Muscle of leg (tissue), 3 donors: ENCODE measurements at regions not wholly inside any gene's neighbourhood (a gene's known extent, or its start where the extent isn't known, plus 50 kb on each side); places are given as distances from the start of the nearest gene placed in this dataset.
"Not testable (repeated sequence)": the region's sequence is repeated elsewhere in the genome, so short reads cannot be mapped to it uniquely, and the experiment has no call there.

ENCODE experiments used
- DNase-seq: peaks from one replicate; pipeline ENCODE4 v3.0.0; 2013
- H3K27ac ChIP-seq: one replicate; pipeline ENCODE4 v1.5.1; 2013; ENCODE audit warnings: mild to moderate bottlenecking, low read length, control low read depth
- H3K27me3 ChIP-seq: one replicate; pipeline ENCODE4 v1.6.1; 2013; ENCODE audit warnings: low read length; ENCODE audit not compliant: control insufficient read depth, insufficient read depth
- H3K36me3 ChIP-seq: one replicate; pipeline ENCODE4 v1.6.1; 2013; ENCODE audit warnings: low read length; ENCODE audit not compliant: control insufficient read depth, insufficient read depth
- H3K4me1 ChIP-seq: one replicate; pipeline ENCODE4 v1.6.1; 2013; ENCODE audit warnings: low read length; ENCODE audit not compliant: control insufficient read depth, insufficient read depth
- H3K4me3 ChIP-seq: one replicate; pipeline ENCODE4 v1.5.1; 2013; ENCODE audit warnings: low read length, control low read depth
- H3K9me3 ChIP-seq: replicated peaks from 2 replicates; pipeline ENCODE4 v1.6.1; 2013; ENCODE audit warnings: low read depth, low read length; ENCODE audit not compliant: control insufficient read depth
- WGBS: methylation state at CpG from one replicate; pipeline ENCODE4 v1.1.5; 2013; ENCODE audit warnings: missing lambda C conversion rate; ENCODE audit not compliant: insufficient coverage; 5-methylcytosine and 5-hydroxymethylcytosine counted together

DNA sequence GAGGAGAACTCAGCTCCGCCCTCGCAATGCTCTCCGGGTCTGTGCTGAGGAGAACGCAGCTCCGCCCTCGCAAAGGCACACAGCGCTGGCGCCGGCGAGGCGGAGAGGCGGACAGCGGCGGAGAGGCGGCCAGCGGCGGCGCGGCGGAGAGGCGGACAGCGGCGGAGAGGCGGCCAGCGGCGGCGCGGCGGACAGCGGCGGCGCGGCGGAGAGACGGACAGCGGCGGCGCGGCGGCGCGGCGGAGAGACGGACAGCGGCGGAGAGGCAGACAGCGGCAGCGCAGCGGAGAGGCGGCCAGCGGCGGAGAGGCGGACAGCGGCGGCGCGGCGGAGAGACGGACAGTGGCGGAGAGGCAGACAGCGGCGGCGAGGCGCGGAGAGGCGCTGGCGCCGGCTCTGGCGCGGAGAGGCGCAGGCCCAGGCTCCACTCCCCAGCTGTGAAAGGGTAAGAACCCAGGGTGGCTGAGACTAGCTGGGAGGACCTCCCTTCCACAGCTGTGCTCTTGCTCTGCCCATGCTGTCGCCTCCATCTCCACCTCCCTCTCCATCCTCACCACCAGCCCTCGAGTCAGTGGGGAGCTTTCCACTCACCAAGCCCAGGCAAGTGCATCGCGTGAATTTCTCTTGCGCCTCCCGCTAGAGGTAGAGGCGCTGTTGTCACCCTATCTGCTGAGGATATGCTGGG lies 2879.9 kb downstream of the RPIA start:
- DNase-seq, result peak; percentile 61
- H3K4me3 ChIP-seq, result peak overlapping the region; percentile 19
- not testable (repeated sequence) for H3K27ac ChIP-seq, H3K27me3 ChIP-seq, H3K36me3 ChIP-seq, H3K4me1 ChIP-seq, H3K9me3 ChIP-seq
- WGBS, result 40% methylated on average over 50 of the region's 78 CpGs

DNA sequence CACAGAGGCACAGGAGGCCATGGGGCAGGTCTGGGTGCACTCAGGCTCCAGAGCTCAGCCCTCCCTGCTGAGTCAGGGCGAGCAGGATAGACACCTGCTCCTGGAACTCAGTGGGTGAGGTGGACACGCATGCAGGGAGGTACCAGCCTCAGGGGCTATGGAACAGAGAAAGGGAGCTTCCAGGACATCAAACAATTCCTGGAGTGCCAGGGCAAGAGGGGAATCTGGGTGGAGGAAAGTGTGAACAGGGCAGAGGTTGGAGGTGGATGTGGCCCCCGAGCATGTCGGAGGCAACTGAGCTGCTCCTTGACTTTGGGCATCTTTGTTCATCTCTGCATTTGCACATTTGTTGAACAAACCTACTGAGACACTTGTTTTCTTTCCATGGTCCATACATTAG lies 2881.5 kb downstream of the RPIA start:
- 67% methylated on average over 2 of the region's 4 CpGs for WGBS
- H3K9me3 ChIP-seq, H3K27me3 ChIP-seq, H3K27ac ChIP-seq, H3K4me1 ChIP-seq, H3K36me3 ChIP-seq, H3K4me3 ChIP-seq, DNase-seq: not testable (repeated sequence)

DNA sequence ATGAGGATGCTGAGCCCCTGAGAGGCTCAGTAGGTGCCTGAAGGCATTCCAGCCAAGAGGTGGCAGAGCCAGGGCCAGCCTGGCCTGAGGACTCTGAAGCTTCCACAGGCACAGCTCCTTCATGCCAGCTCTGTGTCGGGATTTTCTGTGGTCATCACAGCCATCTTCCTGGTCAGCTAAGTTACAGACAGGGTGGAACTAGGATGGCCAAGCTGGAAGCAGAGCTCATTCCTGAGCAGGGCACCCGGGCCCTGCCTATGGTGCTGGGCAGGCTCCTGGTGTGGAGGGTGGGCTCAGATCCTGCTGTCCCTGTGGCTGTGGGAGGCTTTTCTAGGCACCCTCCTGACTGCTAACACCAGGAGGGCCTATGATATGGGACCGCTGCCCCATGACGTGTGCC lies 2882.3 kb downstream of the RPIA start:
- H3K36me3 ChIP-seq, H3K4me1 ChIP-seq, H3K27ac ChIP-seq, H3K27me3 ChIP-seq, DNase-seq, H3K9me3 ChIP-seq, H3K4me3 ChIP-seq: not testable (repeated sequence)
- WGBS, result 88% methylated on average over 1 of the region's 4 CpGs

DNA sequence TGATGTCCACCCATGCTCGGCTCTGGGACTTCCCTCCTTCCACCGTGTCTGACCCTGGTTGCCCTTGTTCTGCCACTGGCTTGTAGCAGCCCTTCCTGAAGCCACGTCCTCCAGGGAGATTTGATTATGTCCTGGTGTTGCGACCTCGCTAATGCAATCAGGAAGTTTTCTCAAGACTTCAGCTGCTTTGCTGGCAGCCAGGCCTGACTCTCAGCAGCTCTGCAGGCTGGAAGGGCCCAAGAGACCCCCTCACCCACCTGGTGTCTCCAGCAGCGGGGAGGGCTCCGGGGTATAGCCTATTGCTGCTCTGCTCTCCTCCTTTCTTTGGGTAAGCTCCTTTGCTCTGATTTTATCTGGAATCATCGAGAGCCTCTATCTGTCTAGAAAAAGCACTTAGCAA lies 2882.8 kb downstream of the RPIA start:
- H3K4me1 ChIP-seq, result not testable (repeated sequence)

DNA sequence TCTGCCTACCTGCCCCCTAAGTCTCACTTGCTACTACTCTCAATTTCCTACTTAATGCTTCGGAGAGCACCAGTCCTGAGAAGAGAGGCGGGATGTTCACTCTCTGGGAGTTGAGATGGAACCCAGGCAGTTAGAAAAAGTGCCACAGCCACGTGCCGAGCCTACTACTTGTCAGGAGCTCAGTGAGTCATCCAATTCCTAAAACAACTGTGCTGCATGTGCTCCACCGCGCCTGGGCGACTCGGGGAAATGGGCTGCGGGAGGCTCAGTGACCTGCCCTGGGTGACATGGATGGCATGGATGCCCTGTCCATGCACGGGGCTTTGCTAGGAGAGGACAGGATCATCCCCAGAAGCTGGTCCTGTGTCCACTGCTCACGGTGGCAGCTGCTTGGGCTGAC lies 2884.2 kb downstream of the RPIA start:
- H3K9me3 ChIP-seq, H3K27ac ChIP-seq, H3K36me3 ChIP-seq, DNase-seq, H3K4me3 ChIP-seq, H3K27me3 ChIP-seq, H3K4me1 ChIP-seq: not testable (repeated sequence)
- WGBS, result 60% methylated on average over 2 of the region's 11 CpGs

More for the DNA sequence above, 2882.8 kb downstream of the RPIA start:
- DNase-seq, result peak; percentile 29
- not testable (repeated sequence) for H3K27me3 ChIP-seq, H3K9me3 ChIP-seq, H3K36me3 ChIP-seq, H3K27ac ChIP-seq, H3K4me3 ChIP-seq
- WGBS, result 10% methylated on average over 3 of the region's 8 CpGs

DNA sequence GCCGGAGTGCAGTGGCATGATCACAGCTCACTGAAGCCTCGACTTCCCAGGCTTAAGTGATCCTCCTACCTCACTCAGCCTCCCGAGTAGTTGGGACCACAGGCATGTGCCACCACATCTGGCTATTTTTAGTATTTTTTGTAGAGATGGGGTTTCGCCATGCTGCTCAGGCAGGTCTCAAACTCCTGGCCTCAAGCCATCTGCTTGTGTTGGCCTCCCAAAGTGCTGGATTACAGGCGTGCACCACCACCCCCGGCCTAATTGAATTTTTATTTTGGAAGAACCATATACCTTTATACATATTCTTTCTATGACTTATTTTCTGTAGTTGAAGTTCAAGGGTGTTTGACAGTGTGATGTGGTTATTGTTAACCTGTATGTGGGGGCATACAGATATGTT lies 2885.9 kb downstream of the RPIA start:
- H3K27me3 ChIP-seq, H3K9me3 ChIP-seq, DNase-seq, H3K27ac ChIP-seq, H3K4me3 ChIP-seq, H3K4me1 ChIP-seq, H3K36me3 ChIP-seq: not testable (repeated sequence)
- WGBS, result 100% methylated on average over 1 of the region's 6 CpGs

DNA sequence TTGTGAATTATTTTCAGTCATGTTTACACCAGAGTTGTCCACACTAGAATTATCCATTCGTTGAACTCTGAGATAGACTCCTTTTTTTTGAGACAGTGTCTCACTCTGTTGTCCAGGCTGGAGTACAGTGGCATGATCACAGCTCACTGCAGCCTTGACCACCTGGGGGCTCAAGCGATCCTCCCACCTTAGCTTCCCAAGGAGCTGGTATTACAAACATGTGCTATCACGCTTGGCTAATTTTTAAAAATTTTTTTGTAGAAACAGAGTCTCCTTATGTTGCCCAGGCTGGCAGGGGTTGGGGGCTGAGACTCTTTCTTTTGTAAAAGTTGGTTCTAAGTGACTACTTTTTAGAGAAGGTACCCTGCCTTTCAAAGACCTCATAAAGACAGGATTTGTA lies 2887.2 kb downstream of the RPIA start:
- not testable (repeated sequence) for H3K4me3 ChIP-seq, H3K4me1 ChIP-seq, DNase-seq, H3K36me3 ChIP-seq, H3K27me3 ChIP-seq, H3K9me3 ChIP-seq, H3K27ac ChIP-seq
- WGBS, result 83% methylated on average over 2 of the region's 3 CpGs

DNA sequence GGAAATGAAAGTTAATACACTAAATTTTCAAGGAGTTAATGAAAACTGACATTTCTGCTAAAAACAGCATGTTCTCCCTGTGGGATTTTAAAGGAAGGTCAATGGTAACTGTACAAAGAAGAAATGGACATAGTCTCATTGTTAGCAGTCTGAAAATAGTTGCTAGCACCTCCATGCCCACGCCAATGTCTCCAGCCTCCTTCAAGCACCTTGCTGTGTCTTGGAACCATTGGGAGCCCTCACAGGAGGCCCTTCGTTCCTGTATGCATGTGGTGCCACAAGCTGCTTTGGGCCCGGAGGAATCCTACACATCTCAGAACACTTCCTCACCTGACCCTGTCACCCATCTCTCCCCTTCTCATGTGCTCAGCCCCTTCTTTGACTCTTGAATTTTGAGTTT lies 2888.1 kb downstream of the RPIA start:
- H3K36me3 ChIP-seq, H3K4me1 ChIP-seq, DNase-seq, H3K9me3 ChIP-seq, H3K4me3 ChIP-seq, H3K27me3 ChIP-seq, H3K27ac ChIP-seq: not testable (repeated sequence)
- WGBS, result no CpG with 5 or more reads among the region's 3 CpGs

DNA sequence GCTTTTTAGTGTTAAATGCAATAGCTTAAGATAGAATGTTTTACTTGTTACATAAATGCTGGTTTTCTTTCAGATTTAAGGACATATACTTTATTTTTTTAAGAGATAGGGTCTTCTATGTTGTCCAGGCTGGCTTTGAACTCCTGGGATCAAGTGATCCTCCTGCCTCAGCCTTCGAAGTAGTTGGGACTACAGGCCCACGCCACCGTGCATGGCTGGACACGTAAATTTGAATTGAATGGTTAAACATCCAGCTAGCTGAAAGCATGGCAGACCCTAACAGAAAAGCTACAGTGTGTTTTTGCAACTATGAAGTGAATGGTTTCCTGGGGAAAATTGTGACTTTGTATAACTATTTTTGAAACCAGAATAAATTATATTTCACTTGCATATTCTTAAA lies 2888.6 kb downstream of the RPIA start:
- not testable (repeated sequence) for H3K36me3 ChIP-seq, H3K4me3 ChIP-seq, H3K4me1 ChIP-seq, H3K27ac ChIP-seq, DNase-seq, H3K9me3 ChIP-seq, H3K27me3 ChIP-seq
- 91% methylated on average over 4 of the region's 4 CpGs for WGBS

DNA sequence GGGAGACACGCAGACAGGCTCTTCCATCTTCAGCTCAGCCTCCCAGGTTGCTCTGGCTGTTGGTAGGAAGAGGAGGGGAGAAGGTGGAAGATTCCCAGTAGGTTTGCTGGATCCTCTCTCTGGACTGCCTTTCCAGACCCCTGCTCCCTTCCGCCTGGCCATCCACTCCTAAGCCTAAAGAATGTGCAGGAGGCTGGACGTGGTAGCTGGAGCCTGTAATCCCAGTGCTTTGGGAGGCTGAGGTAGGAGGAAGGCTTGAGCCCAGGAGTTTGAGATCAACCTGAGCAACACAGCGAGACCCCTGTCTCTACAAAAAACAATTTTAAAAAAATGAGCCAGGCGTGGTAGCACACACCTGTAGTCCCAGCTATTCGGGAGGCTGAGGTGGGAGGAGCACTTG lies 2895.6 kb downstream of the RPIA start:
- not testable (repeated sequence) for H3K9me3 ChIP-seq, H3K36me3 ChIP-seq, H3K4me3 ChIP-seq, DNase-seq, H3K4me1 ChIP-seq, H3K27me3 ChIP-seq, H3K27ac ChIP-seq
- no CpG with 5 or more reads among the region's 6 CpGs for WGBS

DNA sequence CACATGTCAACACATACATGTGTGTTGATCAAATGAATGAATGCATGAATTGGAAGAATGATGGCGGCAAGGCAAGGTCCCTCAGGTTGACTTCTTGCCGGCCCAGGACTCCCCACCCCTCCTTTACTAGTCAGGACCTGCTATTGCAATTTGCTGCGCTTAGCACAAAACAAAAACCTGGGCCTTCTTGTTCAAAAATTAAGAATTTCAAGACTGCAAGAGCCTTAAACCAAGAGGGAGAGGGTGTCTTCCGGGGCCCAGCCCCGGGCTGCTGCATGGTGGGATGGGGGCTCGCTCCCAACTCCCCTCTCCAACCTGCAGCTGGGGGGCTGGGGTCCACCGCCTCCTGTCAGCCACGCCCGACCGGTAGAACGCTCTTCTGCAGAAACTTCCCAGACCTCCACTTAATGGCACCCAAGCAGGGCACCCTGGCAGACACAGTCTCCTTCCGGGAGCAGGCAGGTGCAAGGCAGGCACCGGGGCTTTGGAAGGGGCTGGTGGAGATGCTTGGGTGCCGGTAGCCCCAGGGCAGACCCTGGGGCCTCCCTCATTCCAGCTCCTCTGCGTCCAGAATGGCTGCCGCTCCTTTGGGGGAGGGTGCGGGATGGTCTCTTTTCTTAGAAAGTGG lies 2896.5 kb downstream of the RPIA start:
- not testable (repeated sequence) for H3K27me3 ChIP-seq
- 100% methylated on average over 1 of the region's 17 CpGs for WGBS

More for the DNA sequence above, 2896.5 kb downstream of the RPIA start:
- H3K9me3 ChIP-seq, H3K4me3 ChIP-seq, H3K4me1 ChIP-seq, H3K27ac ChIP-seq, DNase-seq, H3K36me3 ChIP-seq: not testable (repeated sequence)
